Esophagus muscularis mucosa (tissue), 3 donors: ENCODE measurements at regions not wholly inside any gene's neighbourhood (a gene's known extent, or its start where the extent isn't known, plus 50 kb on each side); places are given as distances from the start of the nearest gene placed in this dataset.

Experiments used
- POLR2A ChIP-seq: fragments of 450-650 bp; IDR thresholded peaks from one replicate; pipeline ENCODE4 v1.6.1; 2017; ENCODE audit warnings: antibody characterized with exemption, moderate library complexity, mild to moderate bottlenecking, low read depth
- POLR2AphosphoS5 ChIP-seq, 2 donors: sonication (generic); formaldehyde crosslinking; IDR thresholded peaks; one replicate each; pipeline ENCODE4 v1.6.1; 2017; ENCODE audit warnings: antibody characterized with exemption in 2 of 2
- TF ChIP-seq, protein P1 (sequence below), 3 experiments: fragments of 200-600 bp in 2 of 3; fragments of 450-650 bp in 1 of 3; sonication (generic) in 2 of 3; IDR thresholded peaks; one replicate each; pipeline ENCODE4 v1.5.1; 2017 to 2019; ENCODE audit warnings: antibody characterized with exemption in 3 of 3, mild to moderate bottlenecking in 2 of 3, moderate library complexity in 1 of 3

DNA sequence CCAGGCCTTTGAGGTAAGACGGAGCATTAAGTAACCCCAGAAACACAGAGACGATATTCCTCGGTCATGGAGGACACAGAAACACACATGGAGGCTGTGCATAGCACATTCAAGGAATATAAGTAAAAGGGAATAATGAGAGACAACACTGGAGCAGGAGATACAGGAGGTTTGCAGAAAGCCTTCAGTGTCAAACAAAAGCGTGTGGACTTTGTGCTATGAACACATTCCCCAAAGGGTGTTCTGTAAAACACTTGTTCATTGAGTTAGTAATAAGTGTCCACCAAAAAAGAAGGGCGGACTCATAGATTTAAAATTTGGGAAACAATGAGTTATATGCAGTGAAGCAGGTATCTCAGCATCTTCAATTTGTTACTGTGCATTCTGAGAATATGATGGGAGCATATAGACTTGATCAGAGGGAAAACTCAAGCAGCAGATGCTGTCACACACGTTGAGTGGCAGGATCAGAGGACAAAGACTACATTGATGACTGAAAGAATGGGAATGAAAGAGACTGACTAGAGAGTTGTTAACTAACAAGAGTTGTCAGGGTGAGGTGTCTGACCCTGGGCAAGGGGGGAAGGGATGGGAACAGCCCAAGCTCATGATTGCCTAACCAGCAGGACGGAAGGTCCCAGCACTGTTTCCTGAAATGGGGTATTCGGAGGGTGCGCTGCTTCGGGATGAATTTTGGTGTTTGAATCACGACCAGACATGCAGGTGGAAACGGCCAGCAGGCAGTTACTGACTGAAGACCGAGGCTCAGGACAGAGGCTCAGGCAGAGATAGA lies 85.2 kb upstream of the VIPR2 start:
- TF ChIP-seq POLR2A = no peak
- TF ChIP-seq, protein P1, sequence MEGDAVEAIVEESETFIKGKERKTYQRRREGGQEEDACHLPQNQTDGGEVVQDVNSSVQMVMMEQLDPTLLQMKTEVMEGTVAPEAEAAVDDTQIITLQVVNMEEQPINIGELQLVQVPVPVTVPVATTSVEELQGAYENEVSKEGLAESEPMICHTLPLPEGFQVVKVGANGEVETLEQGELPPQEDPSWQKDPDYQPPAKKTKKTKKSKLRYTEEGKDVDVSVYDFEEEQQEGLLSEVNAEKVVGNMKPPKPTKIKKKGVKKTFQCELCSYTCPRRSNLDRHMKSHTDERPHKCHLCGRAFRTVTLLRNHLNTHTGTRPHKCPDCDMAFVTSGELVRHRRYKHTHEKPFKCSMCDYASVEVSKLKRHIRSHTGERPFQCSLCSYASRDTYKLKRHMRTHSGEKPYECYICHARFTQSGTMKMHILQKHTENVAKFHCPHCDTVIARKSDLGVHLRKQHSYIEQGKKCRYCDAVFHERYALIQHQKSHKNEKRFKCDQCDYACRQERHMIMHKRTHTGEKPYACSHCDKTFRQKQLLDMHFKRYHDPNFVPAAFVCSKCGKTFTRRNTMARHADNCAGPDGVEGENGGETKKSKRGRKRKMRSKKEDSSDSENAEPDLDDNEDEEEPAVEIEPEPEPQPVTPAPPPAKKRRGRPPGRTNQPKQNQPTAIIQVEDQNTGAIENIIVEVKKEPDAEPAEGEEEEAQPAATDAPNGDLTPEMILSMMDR (IDR thresholded peaks at IDR 0.05) = no peak
- no peak for TF ChIP-seq POLR2AphosphoS5 (IDR thresholded peaks at IDR 0.05)
